Liver (tissue), 8 donors: ENCODE measurements at regions not wholly inside any gene's neighbourhood (a gene's known extent, or its start where the extent isn't known, plus 50 kb on each side); places are given as distances from the start of the nearest gene placed in this dataset.

Source experiments
- DNase-seq: peaks from one replicate; pipeline ENCODE4 v3.0.0-alpha.2; 2017; ENCODE audit warnings: low spot score
- H3K27ac ChIP-seq, 2 donors: one replicate each; pipeline ENCODE4 v1.7.0; 2013; ENCODE audit warnings: inconsistent platforms in 2 of 2, low read length in 2 of 2, control low read depth in 1 of 2, low read depth in 1 of 2, mild to moderate bottlenecking in 1 of 2
- H3K27me3 ChIP-seq, 4 donors: one replicate each; pipeline versions ENCODE4 v1.6.1 to v1.7.0; 2013; ENCODE audit warnings: low read length in 3 of 4, inconsistent platforms in 1 of 4, mild to moderate bottlenecking in 1 of 4, moderate library complexity in 1 of 4; ENCODE audit not compliant: control insufficient read depth in 4 of 4, insufficient read depth in 4 of 4
- H3K36me3 ChIP-seq, 4 donors: one replicate each; pipeline versions ENCODE4 v1.6.1 to v1.7.0; 2013; ENCODE audit warnings: low read length in 3 of 4, mild to moderate bottlenecking in 3 of 4, low read depth in 1 of 4, moderate library complexity in 1 of 4; ENCODE audit not compliant: control insufficient read depth in 4 of 4, insufficient read depth in 3 of 4
- H3K4me1 ChIP-seq, 4 donors: one replicate each; pipeline versions ENCODE4 v1.6.1 to v1.7.0; 2013; ENCODE audit warnings: low read length in 3 of 4, mild to moderate bottlenecking in 3 of 4, moderate library complexity in 1 of 4; ENCODE audit not compliant: control insufficient read depth in 4 of 4, insufficient read depth in 4 of 4
- H3K4me3 ChIP-seq, 3 donors: one replicate each; pipeline versions ENCODE4 v1.6.1 to v1.7.0; 2013; ENCODE audit warnings: low read length in 3 of 3, control low read depth in 1 of 3, low read depth in 1 of 3, mild to moderate bottlenecking in 1 of 3
- H3K9ac ChIP-seq, 2 donors: one replicate each; pipeline ENCODE4 v1.7.0; 2013; ENCODE audit warnings: low read length in 2 of 2, mild to moderate bottlenecking in 2 of 2, moderate library complexity in 2 of 2, control low read depth in 1 of 2, low read depth in 1 of 2
- H3K9me3 ChIP-seq, 4 donors: one replicate each; pipeline versions ENCODE4 v1.6.1 to v1.7.0; 2013; ENCODE audit warnings: low read length in 3 of 4; ENCODE audit not compliant: control insufficient read depth in 4 of 4
- ATF3 ChIP-seq: IDR thresholded peaks from 2 replicates; pipeline ENCODE4 v1.6.1; 2016; ENCODE audit warnings: antibody characterized with exemption
- CTCF ChIP-seq: fragments of 150-350 bp; IDR thresholded peaks from 2 replicates; pipeline ENCODE4 v1.5.1; 2017; ENCODE audit warnings: improper control_type of control experiment, low read depth, low read length; ENCODE audit not compliant: missing input control
- EGR1 ChIP-seq, 2 donors: IDR thresholded peaks; 2 replicates each; pipeline ENCODE4 v1.6.1; 2016 to 2018; ENCODE audit warnings: antibody characterized with exemption in 2 of 2, low read depth in 2 of 2
- FOXA1 ChIP-seq: IDR thresholded peaks from 2 replicates; pipeline ENCODE4 v1.6.1; 2016; ENCODE audit warnings: antibody characterized with exemption
- FOXA2 ChIP-seq: IDR thresholded peaks from 2 replicates; pipeline ENCODE4 v1.6.1; 2016; ENCODE audit warnings: antibody characterized with exemption
- GABPA ChIP-seq, 2 donors: IDR thresholded peaks in 1 of 2; conservative IDR thresholded peaks in 1 of 2; 2 replicates each; pipeline ENCODE4 v1.6.1; 2016; ENCODE audit warnings: antibody characterized with exemption in 2 of 2, mild to moderate bottlenecking in 1 of 2, moderate library complexity in 1 of 2
- HNF4A ChIP-seq, 2 donors: conservative IDR thresholded peaks; 2 replicates each; pipeline ENCODE4 v1.6.1; 2016; ENCODE audit warnings: antibody characterized with exemption in 2 of 2, mild to moderate bottlenecking in 2 of 2
- HNF4G ChIP-seq: IDR thresholded peaks from 2 replicates; pipeline ENCODE4 v1.6.1; 2016; ENCODE audit warnings: antibody characterized with exemption
- JUND ChIP-seq, 2 donors: IDR thresholded peaks; 2 replicates each; pipeline ENCODE4 v1.6.1; 2016; ENCODE audit warnings: antibody characterized with exemption in 2 of 2
- MAX ChIP-seq: IDR thresholded peaks from 2 replicates; pipeline ENCODE4 v1.6.1; 2016; ENCODE audit warnings: antibody characterized with exemption
- NR2F2 ChIP-seq: IDR thresholded peaks from 2 replicates; pipeline ENCODE4 v1.6.1; 2016; ENCODE audit warnings: antibody characterized with exemption
- RAD21 ChIP-seq, 2 donors: IDR thresholded peaks; 2 replicates each; pipeline ENCODE4 v1.6.1; 2016; ENCODE audit warnings: antibody characterized with exemption in 2 of 2, mild to moderate bottlenecking in 2 of 2
- REST ChIP-seq: IDR thresholded peaks from 2 replicates; pipeline ENCODE4 v1.6.1; 2016; ENCODE audit warnings: antibody characterized with exemption, mild to moderate bottlenecking
- RXRA ChIP-seq, 2 donors: IDR thresholded peaks; 2 replicates each; pipeline ENCODE4 v1.6.1; 2017 to 2018; ENCODE audit warnings: antibody characterized with exemption in 2 of 2, mild to moderate bottlenecking in 1 of 2
- SP1 ChIP-seq: IDR thresholded peaks from 2 replicates; pipeline ENCODE4 v1.6.1; 2018; ENCODE audit warnings: antibody characterized with exemption, mild to moderate bottlenecking
- TAF1 ChIP-seq: conservative IDR thresholded peaks from 2 replicates; pipeline ENCODE4 v1.6.1; 2016; ENCODE audit warnings: antibody characterized with exemption, mild to moderate bottlenecking
- WGBS: extraction: QIAGEN DNeasy Blood & Tissue Kit; methylation state at CpG from one replicate; pipeline ENCODE4 v1.1.7; 2013; 5-methylcytosine and 5-hydroxymethylcytosine counted together
- donor health status: healthy.
- donor health status: healthy.
- donor health status: healthy.
- donor health status: healthy.
- donor health status: healthy.

- TF ChIP-seq CTCF, result no peak
- TF ChIP-seq FOXA2, result no peak
- TF ChIP-seq RAD21 (IDR thresholded peaks at IDR 0.05), result no peak
- TF ChIP-seq JUND (IDR thresholded peaks at IDR 0.05), result no peak
- no peak for TF ChIP-seq TAF1
- TF ChIP-seq NR2F2, result no peak
- TF ChIP-seq ATF3, result no peak
- no peak for TF ChIP-seq GABPA (IDR thresholded peaks at IDR 0.05 in 1 of 2, conservative IDR thresholded peaks at IDR 0.05 in 1 of 2)
- TF ChIP-seq MAX, result no peak
Observed at GRCh38 chr2:12211326-12212175, 465.1 kb downstream of the LPIN1 start (continued).

GRCh38 chr2:12212841-12213597 lies 466.6 kb downstream of the LPIN1 start:
- Histone ChIP-seq H3K4me3 (no peak overlapping the region), H3K9me3 (no peaks in the 10 kb centered on the region), H3K36me3 (no peaks in the 10 kb centered on the region), H3K9ac (no peak overlapping the region), H3K4me1 (no peaks in the 10 kb centered on the region), H3K27ac (no peak overlapping the region), H3K27me3 (no peaks in the 10 kb centered on the region)
- DNase-seq, result no peak
- TF ChIP-seq FOXA1 (no peak), FOXA2 (no peak), NR2F2 (no peak), CTCF (no peak), REST (no peak), ATF3 (no peak), GABPA (IDR thresholded peaks at IDR 0.05 in 1 of 2, conservative IDR thresholded peaks at IDR 0.05 in 1 of 2) (no peak), HNF4G (no peak), RXRA (IDR thresholded peaks at IDR 0.05) (no peak), MAX (no peak), TAF1 (no peak), SP1 (no peak), HNF4A (conservative IDR thresholded peaks at IDR 0.05) (no peak), JUND (IDR thresholded peaks at IDR 0.05) (no peak), RAD21 (IDR thresholded peaks at IDR 0.05) (no peak), EGR1 (IDR thresholded peaks at IDR 0.05; ENCODE audit: low read depth in 2 of 2) (no peak)
- WGBS, result 79% methylated on average over 6 of the region's 6 CpGs
